ENCODE measurements at regions not wholly inside any gene's neighbourhood (a gene's known extent, or its start where the extent isn't known, plus 50 kb on each side); places are given as distances from the start of the nearest gene placed in this dataset.
"Not testable (repeated sequence)": the region's sequence is repeated elsewhere in the genome, so short reads cannot be mapped to it uniquely, and the experiment has no call there.

DNA sequence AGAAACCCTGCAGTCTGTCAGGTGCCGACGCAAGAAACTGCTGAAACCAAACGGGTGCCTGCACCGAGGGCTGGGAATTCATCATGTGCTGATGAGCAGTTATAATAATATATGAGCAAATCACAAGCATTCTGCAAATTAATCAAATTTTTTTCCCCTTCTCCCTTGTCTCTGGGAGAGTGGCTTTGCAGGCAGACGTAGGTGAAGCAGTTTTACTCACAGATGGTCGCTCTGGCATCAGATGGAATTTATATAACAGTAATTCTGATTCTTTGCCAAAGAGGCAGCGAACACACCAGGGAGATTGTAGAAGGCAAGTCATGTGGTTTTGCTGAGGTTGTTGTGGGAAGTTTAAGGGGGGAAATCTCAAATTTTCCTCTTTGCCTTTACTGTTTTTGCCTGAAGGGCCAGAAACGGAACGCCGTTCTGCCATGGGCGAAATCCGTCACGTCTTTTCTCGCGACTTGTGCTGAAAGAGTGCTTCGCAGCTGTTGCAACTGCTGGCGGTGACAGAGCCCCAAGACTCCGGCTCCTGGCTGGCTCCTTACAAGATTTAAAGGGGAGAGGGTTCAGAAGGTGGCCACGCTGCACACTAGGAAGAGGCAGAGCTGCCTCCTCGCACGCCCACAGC lies 320.1 kb downstream of the ZNF536 start:
- no peak for DNase-seq

DNA sequence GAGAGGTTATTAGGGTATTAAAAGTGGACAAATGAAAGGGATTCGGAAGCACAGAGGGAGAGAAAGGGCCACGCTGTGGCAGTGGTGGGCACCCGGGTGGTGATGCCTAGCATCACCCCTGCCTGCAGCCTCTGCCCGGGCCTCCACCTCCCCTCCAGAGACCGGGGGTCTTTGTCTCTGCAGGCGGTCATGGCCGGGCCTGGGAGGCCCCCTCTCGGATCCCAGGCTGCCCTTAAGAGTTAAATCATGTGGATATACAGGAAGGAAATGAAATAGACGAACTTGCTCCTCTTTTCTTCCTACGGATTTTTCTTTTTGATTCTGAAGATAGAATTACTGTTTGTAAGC lies 319.6 kb downstream of the ZNF536 start:
- no peak for DNase-seq

DNA sequence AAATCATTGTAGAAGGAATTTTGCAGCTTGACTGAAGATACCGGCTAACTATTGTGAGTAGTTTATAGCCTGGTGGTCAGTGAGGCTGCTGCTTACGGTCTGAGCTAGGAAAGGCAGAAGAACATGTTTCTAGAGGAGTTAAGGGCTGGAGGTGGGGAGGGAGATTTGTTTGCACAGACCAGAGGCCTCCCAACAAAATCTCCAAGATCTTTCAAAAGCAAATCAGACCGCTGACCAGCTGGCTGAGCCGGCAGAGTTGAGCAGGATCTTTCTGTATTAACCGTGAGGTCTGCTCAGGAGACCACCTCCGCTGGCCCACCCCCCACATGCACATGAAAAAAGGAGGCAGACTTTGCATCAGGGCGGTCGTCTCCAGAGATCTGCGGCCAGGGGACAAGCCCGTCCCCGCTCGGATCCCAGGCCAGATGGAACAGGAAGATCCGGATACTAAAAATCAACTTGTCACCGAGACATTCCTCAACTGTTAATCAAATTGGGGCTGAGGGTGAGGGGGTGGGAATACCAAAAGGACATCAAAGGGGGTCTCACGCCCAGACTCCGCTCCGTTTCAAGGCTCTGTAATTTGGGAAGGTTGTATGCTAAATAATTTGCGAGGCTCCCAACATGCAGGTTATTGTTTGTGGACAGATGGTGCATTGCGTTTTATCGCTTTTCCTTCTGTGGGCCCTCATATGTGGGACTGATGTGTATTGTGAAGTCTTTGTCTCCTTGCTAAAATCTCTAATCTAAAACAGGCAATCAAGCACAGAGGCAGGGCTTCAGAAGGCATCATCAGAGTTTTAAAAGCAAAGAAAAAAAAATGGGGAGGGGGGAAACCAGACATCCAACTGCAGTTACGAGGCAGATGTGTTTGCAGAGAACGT lies 319.0 kb downstream of the ZNF536 start:
- DNase-seq, result no peak

DNA sequence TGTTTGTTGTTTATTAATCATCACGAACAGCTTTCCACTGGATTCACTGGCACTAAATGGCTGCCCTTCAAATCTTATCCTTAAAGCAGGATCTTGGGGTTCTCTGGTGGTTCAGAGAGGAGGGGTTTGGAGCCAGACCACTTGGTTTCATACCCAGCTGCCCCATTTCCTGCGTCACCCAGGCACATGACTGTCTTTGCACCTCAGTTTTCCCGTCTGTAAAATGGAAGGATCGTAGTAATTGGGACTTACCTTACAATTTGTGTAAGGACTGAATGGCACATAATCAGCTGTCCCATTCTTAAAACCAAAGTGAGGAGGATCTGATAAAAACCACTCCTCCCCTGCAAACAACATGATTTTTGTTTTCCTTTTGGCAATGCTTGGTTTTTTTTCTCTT lies 318.3 kb downstream of the ZNF536 start:
- DNase-seq, result no peak

DNA sequence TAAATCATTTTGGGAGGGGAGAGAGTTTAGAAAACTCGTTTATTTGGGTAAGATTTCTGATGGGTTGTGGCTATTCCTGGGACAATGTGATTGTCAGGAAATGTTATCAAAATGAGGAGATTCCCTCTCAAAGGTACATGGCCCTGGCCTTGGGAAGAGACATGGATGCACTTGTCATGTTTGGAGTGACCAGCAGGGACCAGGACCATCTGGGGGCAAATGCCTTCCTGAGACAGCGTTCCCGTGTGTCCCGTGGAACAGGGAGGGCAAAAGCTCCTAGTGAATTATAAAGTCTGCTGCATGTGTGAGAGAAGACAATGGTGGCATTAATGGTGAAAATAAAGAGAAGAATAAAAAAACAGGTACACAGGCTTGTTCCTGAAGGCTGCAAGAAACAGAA lies 317.3 kb downstream of the ZNF536 start:
- DNase-seq, result no peak

DNA sequence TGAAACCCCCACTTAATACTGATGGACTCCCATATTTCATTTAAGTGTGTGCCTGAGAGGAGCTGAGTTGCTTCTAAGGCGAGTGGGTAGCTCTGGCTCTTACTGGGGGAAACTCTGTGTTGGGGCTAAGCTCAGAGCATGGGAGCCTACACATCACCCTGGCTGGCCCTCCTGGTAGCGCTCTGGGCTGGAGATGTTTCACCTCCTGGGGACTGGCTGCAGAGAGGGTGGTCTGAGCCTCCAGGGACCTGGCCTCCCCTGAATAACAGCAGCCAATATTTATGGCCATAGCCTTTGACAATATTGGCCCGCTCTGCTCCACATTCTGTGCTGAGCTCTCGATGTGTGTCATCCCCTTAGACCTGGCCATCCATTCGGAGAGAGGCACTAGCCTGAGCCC lies 316.5 kb downstream of the ZNF536 start:
- no peak for DNase-seq

DNA sequence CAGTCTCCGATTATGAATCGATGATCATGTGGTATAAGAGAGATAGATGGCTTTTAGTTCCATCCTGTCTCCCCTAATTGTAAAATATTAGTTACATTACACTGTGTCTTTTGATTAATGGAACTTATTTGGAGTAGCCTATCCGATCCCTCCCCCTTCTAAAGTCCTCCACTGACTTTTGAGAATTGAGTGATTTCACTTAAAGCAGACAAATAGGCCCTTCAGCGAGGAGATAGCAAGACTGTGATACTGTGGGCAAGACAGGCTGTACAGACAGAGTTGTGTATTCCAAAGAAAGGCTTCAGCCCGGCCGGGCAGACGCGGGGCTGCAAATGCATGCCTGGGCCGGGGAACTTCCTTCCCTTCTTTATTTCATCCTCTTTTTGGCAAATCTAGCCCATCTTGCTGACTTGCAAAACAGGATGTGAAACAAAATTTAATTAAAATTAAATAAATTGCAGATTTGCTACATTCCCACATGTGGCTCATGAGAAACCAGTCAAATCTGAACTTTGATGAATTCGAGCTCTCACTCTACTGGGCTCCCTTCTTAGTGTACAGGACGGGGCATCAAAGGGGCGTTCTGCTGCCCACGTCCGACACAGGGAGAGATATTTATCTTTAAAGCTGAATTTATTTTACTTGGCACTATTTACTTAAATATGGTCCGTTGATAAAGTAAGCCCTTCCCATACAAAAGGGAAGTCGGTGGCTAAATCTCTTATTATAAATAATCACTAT lies 314.8 kb downstream of the ZNF536 start:
- no peak for DNase-seq

DNA sequence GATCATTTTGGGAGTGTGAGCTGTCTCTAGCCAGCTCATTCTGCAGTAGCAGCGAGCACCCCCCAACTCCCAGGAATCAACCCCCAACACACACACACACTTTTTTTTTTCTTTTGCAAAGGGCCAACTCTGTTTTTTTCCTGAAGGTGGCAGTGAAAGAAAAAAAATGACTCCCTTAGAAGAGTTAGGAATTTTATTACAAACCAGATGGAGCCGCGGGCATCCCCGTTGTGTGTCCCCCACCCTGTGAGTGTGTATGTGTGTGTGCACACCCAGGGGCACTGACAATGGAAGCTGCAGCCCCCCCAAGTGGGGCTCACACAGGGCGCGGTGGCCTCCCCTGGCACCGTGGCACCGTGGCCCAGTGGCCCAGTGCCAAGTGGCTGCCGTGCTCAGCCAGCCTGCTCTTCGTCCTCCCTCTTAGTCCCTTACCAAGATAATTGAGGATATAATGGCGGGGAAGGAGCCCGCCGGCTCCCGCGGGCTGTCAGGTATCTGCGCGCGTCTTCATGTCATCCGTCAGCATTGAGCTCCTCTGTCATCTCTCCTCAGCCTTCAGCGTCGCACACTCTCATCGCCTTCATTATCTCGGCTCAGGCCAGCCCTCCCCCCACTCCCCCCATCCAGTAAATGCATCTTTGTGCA lies 314.1 kb downstream of the ZNF536 start:
- DNase-seq, result no peak

DNA sequence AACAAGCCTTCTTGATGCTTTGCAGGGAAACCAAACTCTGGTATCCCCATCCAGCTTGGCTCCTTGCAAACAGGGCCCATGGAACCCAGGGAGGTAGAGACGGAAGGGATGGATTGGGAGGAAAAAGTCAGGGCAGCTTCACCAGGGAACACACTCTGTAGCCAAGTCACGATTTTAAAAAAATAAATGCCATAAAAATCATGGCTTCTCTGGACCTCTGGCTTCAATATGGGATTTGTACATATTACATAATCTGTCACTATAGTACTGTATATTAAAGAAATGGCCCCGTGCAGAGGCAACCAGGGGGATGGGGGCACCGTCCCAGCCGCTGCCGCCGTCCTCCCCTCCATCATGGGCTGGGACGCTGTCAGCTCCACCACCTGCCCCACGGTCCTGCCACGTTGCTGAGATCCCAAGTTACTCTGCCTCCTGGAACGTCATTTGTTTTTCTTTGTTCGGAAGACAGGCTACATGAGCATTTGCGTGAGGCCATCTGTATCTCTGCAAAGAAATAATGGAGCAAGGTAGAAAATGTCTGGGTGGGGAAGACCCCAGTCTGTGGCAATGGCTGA lies 313.3 kb downstream of the ZNF536 start:
- no peak for DNase-seq

DNA sequence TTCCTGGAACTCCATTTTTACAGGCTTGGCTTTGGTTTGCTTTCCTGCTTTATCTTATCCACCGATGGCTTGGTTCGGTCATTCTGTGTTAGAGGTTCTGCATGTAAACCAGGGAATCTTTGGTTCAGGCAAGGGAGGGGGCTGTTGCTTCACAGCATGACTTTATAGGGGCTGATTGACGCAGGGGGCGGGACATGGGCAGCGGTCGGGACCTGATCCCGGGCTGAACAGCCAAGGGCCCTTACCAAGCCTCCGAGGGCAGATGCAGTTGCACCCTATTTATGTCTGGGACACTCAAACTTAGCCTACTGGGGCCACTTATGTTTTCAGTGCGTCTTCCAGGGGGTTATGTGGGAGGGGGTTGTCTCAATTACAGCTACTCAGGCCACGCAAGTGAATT lies 312.4 kb downstream of the ZNF536 start:
- no peak for DNase-seq

DNA sequence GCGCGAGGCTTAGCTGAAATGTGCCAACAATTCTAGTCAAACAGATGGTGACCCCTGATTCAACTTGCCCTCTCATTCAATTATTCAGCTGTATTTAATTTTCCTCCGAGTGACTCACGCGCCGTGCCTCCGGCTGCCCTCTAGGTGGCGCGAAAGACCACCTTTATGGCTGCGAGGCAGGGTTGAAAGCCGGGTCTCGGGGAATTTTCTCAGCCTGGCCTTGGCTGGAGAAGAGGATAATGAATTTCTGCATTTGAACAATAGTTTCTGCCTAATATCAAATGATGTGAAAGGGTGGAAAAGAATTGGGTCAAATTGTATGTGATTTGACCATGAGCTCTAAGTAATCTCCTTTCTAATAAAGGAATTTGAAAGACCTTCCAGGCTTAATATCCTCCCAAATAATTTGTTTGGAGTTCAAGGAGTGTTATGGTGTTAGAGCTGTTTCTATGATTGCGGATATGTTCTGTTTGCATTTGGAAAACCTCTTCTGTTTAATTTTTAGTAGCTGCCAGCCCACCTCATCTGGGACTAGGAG lies 310.9 kb downstream of the ZNF536 start:
- DNase-seq, result peak; percentile 52

DNA sequence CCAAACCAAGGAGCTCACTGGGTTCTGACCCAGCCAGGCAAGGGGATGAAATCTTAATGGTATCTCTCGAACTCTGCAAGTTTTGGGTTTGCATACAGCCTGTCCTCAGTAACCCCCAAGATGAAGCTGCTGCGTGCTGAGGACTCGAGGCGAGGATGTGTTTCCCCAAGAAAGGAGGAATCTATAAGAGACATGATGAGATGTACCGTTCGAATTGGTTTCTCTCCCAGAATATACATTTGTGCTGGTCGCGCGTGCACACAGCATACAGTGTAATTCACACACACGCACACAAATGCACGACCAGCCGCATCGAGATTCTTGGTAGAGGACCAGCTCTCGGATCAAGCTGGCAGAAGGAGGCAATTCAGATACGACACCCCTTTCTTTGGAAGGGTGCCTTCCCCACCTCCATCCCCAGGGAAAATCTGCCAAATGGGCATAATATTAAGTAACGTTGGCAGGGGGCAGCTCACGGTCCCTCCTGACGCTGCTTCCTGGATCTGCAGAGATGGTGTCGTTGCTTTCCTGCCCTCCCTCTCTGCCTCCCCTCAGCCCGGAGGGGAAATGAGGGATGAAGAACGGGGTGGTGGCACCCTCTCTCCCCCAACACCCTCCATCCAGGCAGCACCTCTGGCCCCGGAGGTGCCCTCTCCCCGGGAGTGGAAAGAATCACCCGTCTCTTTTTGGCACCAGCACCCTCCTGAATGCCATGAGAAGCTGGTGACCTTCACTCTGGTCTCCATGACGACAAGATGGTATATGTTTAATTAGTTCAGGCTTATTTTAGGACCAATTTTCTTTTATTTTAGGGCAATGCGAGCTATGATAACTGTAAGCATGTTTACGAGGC lies 310.2 kb downstream of the ZNF536 start:
- DNase-seq, result no peak

DNA sequence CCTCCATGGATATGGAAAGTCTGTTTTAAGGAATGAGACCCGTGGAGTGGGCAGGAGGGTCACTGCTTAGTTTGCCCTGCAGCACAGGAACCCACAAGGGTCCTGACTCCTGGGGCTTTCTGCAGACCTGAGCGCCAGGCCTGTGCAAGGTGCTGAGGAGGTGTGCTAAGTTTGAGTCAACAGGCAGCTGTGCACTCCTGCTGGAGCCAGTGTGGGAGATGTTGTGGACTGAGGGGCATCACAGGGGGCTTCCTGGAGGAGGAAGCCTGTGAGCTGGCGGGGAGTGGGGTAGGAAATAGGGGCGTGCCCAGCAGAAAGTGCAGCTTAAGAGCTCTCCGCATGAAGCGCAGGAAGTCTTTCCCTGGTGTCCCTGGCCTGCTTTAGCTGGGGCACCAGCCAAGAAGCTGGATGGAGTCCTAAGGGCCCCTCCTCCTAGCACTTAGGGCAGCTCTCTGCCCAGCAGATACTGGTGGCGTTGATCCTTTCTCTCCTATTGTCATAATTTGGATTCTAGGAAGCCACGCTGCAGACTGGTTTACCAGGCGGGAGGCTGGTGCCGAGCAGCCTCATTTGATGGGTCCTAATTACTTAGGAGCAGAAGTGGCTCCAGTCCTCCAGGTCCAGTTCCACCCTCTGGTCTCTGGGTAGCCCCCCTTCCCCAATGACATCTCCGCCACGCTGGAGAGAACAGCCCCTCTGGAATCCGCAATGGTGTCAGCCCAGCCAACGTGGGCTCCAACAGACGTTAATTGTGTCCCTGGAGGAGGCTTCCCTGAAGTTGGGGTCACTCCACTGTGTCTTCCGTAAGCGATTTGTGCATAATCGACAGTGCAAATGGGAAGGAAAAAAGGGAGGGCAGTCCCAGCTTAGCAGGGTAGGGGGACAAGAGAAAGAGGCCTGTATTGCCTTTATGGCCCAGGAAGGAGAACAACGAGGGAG lies 309.2 kb downstream of the ZNF536 start:
- DNase-seq, result no peak

DNA sequence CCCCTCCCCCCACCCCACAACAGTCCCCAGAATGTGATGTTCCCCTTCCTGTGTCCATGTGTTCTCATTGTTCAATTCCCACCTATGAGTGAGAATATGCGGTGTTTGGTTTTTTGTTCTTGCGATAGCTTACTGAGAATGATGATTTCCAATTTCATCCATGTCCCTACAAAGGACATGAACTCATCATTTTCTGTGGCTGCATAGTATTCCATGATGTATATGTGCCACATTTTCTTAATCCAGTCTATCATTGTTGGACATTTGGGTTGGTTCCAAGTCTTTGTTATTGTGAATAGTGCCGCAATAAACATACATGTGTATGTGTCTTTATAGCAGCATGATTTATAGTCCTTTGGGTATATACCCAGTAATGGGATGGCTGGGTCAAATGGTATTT lies 308.2 kb downstream of the ZNF536 start:
- not testable (repeated sequence) for DNase-seq

DNA sequence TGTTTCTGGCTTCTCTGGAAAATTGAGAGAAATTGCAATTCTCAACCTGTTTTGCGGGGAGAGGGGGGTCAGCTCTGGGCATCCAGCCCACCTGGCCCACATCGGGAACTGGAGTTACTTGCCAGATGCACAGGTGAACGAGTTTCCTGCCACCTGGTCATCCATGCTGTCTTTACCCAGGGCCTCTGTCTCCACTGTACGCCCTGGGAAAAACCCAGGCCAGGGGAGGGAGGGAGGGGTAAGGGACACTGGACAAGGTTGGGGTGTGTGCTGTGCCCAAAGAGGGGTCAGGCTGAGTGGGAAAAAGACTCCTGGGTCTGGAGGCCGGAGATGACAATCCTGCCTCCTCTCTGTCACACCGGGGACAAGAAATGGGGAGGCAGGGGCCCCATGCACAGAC lies 307.6 kb downstream of the ZNF536 start:
- no peak for DNase-seq

DNA sequence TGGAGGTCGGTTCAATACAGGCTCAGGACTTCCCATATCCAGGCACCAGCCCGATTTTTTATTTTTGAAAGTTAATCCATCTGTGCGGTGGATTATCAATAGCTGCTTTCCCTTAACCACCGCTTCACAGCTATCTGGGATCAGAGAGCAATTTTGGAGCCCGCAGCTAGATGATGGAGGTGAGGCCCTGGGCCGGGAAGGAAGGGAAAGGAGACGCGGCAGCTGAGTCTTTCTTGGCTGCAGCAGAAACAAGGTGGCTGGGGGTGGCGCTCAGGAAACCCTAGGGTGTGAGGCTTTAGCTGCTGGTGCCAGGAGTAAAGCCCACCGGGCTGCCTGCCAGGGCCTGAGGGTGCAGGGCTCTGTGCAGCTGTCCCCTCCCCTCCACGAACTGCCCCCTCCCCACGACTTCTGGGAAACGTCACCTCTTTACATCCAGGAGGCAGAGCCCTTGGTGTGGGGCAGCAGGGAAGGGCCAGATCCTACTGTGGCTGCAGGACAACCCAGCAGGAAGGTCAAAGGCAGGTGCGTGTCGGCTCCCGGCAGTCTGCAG lies 307.0 kb downstream of the ZNF536 start:
- no peak for DNase-seq

DNA sequence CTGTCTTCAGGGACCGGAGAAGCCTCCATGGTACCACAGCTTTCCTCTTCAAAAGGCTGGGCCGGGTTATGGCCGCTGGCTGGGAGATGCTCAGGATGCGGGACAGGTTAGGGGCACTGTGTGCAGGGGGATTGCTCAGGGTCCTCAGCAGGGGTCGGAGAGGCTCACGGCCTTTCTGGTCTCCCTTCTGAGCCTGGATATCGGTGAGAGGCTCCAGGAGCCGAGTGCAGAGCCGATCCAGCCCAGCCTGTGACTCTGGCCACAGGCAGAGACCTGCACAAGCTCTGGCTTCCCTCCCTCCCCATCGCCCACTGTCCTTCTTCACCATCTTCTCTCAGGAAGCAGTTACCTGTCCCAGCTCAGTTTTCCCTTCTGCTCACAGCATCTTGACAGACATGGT lies 306.0 kb downstream of the ZNF536 start:
- no peak for DNase-seq

DNA sequence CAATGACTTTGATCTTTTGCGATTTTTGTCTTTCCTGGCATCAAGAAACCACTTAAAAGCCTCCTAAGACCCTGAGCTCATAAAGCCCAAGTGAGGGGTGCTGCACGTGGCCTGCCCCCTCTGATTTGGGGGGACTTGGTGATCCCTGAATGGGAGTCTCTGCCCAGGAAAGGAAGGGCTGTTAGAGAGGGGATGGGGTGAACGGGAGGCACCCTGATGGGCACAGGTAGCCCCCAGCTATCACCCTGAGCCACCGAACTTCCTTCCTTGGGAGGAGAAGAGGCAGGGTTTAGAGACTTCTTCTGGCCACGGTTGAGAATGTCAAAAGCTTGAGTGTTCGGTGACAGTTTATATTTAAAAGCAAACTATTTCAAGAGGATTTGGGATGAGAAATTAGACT lies 305.5 kb downstream of the ZNF536 start:
- DNase-seq, result no peak

DNA sequence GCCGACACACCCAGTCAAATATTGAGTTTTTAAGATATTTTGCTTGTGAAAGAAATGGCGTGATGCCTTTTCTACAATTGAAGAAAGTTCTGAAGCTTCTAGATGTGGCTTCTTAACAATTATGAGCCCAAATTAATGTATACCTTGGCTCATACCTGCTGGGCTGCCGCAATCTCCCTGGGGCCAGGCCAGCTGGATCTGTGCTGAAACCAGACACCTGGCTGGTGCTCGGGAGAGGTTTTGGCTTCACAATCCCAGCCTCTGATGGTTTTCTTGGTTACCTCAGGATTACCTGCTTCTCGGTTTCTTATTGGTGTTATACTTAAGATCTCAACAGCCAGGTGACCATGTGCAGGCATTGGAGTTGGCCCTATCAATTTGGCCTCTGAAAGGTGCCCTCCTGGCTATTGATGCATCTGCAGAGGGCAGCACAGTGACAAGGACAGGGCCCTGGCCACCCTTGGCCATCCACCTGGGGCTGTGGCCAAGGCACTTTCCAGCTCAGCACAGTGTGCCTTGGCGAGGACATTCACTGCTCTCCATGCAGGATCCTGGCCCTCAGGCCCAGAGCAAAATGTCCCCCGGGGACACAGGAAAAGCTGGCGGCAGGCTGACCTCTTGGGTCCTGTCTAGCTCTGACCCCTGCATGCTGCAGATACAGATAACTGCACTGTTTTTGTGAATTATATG lies 305.0 kb downstream of the ZNF536 start:
- no peak for DNase-seq

DNA sequence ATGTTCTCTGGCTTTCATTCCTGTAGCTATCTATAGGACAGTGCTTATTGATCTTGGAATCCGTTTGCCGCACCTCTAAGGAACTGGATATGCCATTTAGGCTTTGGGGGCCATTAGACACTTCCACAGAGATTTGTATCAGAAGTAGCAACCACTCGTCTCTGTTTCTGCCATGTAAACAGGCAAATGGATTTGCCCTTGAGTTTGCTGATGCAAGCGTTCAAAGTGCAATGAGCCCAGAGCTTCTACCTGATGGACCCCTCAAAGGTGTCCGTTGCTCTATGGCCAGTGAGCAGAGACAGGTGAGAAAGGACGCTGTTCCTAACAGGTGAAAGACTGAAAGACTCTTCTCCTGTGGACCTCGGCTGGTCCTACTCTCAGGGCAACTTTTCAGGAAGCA lies 302.9 kb downstream of the ZNF536 start:
- DNase-seq, result no peak

Data from DMS53 (cell line).